H1 (cell line): ENCODE measurements at regions not wholly inside any gene's neighbourhood (a gene's known extent, or its start where the extent isn't known, plus 50 kb on each side); places are given as distances from the start of the nearest gene placed in this dataset.

ENCODE experiments used
- CTCF ChIA-PET: fragments of 300-600 bp; sonication (Branson Sonifier 250); formaldehyde crosslinking; loops from one replicate; lab custom pipeline; 2021; ENCODE audit not compliant: partially characterized antibody; lab: Charles Lee
- POLR2A ChIA-PET: fragments of 300-600 bp; sonication (Branson Sonifier 250); formaldehyde crosslinking; loops from one replicate; lab custom pipeline; 2021; ENCODE audit warnings: inconsistent platforms; ENCODE audit not compliant: partially characterized antibody; lab: Charles Lee
- DNase-seq, 2 experiments: peaks; one replicate each; pipeline versions ENCODE4 v3.0.0 to v3.0.0-alpha.2; 2010 to 2022; ENCODE audit warnings: low spot score in 2 of 2, low read depth in 1 of 2, mixed read lengths in 1 of 2
- FAIRE-seq: peaks from 2 replicates; lab custom pipeline; 2011; peaks lifted over from hg19 to GRCh38; lab: Jason Lieb, UNC
- H2AFZ ChIP-seq: 2 replicates; pipeline ENCODE4 v1.8.1; 2012; ENCODE audit warnings: low read length, inconsistent platforms
- H2AK5ac ChIP-seq: 2 replicates; pipeline ENCODE4 v1.6.1; 2013; ENCODE audit warnings: low read depth, low read length
- H2BK120ac ChIP-seq: replicated peaks from 2 replicates; pipeline ENCODE3; 2013; ENCODE audit warnings: low read depth, low read length, inconsistent platforms
- H2BK12ac ChIP-seq: 2 replicates; pipeline ENCODE4 v1.6.1; 2013; ENCODE audit warnings: low read depth, low read length
- H2BK15ac ChIP-seq: 2 replicates; pipeline ENCODE4 v1.6.1; 2013; ENCODE audit warnings: low read length
- H2BK20ac ChIP-seq: 2 replicates; pipeline ENCODE4 v1.6.1; 2013; ENCODE audit warnings: low read length
- H2BK5ac ChIP-seq: 2 replicates; pipeline ENCODE4 v1.6.1; 2013; ENCODE audit warnings: low read depth, low read length
- H3K14ac ChIP-seq: 2 replicates; pipeline ENCODE4 v1.6.1; 2013; ENCODE audit warnings: inconsistent platforms; ENCODE audit not compliant: insufficient read length
- H3K18ac ChIP-seq: 2 replicates; pipeline ENCODE4 v1.6.1; 2013; ENCODE audit warnings: low read length; ENCODE audit errors: extremely low read depth
- H3K23ac ChIP-seq: 2 replicates; pipeline ENCODE4 v1.6.1; 2013; ENCODE audit warnings: inconsistent platforms; ENCODE audit not compliant: insufficient read length
- H3K23me2 ChIP-seq: 2 replicates; pipeline ENCODE4 v1.6.1; 2013; ENCODE audit warnings: low read depth, low read length
- H3K27ac ChIP-seq: 2 replicates; pipeline ENCODE4 v1.6.1; 2011; ENCODE audit warnings: low read depth, low read length, inconsistent platforms
- H3K27me3 ChIP-seq, 4 experiments: replicated peaks in 1 of 4; 1 replicate in 1 of 4; 2 replicates in 3 of 4; pipeline versions ENCODE4 v1.6.1 to v1.8.1; 2011 to 2013; ENCODE audit warnings: low read length in 3 of 4, mild to moderate bottlenecking in 3 of 4, inconsistent platforms in 2 of 4, mixed read lengths in 2 of 4, moderate library complexity in 1 of 4; ENCODE audit not compliant: control insufficient read depth in 3 of 4, insufficient read depth in 3 of 4; ENCODE audit errors: extremely low read depth in 1 of 4
- H3K36me3 ChIP-seq, 4 experiments: 2 replicates each; pipeline versions ENCODE4 v1.6.1 to v1.8.1; 2011 to 2013; ENCODE audit warnings: mild to moderate bottlenecking in 4 of 4, low read length in 3 of 4, moderate library complexity in 2 of 4, control low read depth in 1 of 4, inconsistent platforms in 1 of 4; ENCODE audit not compliant: insufficient read depth in 4 of 4, control insufficient read depth in 2 of 4
- H3K4ac ChIP-seq: replicated peaks from 2 replicates; pipeline ENCODE3; 2013; ENCODE audit warnings: low read length, low read depth, mixed read lengths, inconsistent platforms; ENCODE audit not compliant: insufficient read length
- H3K4me1 ChIP-seq, 4 experiments: replicated peaks in 1 of 4; 1 replicate in 1 of 4; 2 replicates in 3 of 4; pipeline versions ENCODE4 v1.6.1 to v1.8.1; 2011 to 2013; ENCODE audit warnings: low read length in 3 of 4, inconsistent platforms in 2 of 4, mixed read lengths in 1 of 4; ENCODE audit not compliant: insufficient read depth in 4 of 4, control insufficient read depth in 3 of 4
- H3K4me2 ChIP-seq, 2 experiments: 2 replicates each; pipeline versions ENCODE4 v1.6.1 to v1.8.1; 2011 to 2013; ENCODE audit warnings: low read depth in 2 of 2, low read length in 2 of 2, control low read depth in 1 of 2, inconsistent platforms in 1 of 2, mild to moderate bottlenecking in 1 of 2; ENCODE audit not compliant: insufficient read depth in 1 of 2
- H3K4me3 ChIP-seq, 4 experiments: fragments of 200-600, 300-600 bp in 1 of 4; sonication (generic), shearing (Covaris generic), sonication (Bioruptor Twin) in 1 of 4; 2 replicates each; pipeline versions ENCODE4 v1.5.1 to v1.8.1; 2011 to 2016; ENCODE audit warnings: low read length in 4 of 4, low read depth in 3 of 4, control low read depth in 2 of 4, inconsistent platforms in 2 of 4, mild to moderate bottlenecking in 2 of 4, mixed read lengths in 1 of 4, moderate library complexity in 1 of 4; ENCODE audit not compliant: insufficient read depth in 2 of 4; ENCODE audit errors: extremely low read depth in 1 of 4
- H3K56ac ChIP-seq: replicated peaks from 2 replicates; pipeline ENCODE3; 2013; ENCODE audit warnings: low read depth, mild to moderate bottlenecking, mixed read lengths, low read length, inconsistent platforms; ENCODE audit not compliant: insufficient read length
- H3K79me1 ChIP-seq: 2 replicates; pipeline ENCODE4 v1.6.1; 2013; ENCODE audit warnings: low read depth, low read length, control low read depth
- H3K79me2 ChIP-seq, 2 experiments: 2 replicates each; pipeline versions ENCODE4 v1.6.1 to v1.8.1; 2012 to 2013; ENCODE audit warnings: low read length in 2 of 2, mild to moderate bottlenecking in 2 of 2, inconsistent platforms in 1 of 2; ENCODE audit not compliant: insufficient read depth in 2 of 2, control insufficient read depth in 1 of 2
- H3K9ac ChIP-seq, 4 experiments: replicated peaks in 1 of 4; 1 replicate in 1 of 4; 2 replicates in 3 of 4; pipeline versions ENCODE4 v1.6.1 to v1.8.1; 2011 to 2013; ENCODE audit warnings: low read depth in 3 of 4, low read length in 3 of 4, control low read depth in 2 of 4, mild to moderate bottlenecking in 2 of 4, moderate library complexity in 2 of 4, inconsistent platforms in 1 of 4; ENCODE audit errors: extremely low read depth in 1 of 4
- H3K9me3 ChIP-seq, 2 experiments: 2 replicates each; pipeline versions ENCODE4 v1.6.1 to v1.8.1; 2012 to 2013; ENCODE audit warnings: mild to moderate bottlenecking in 2 of 2, moderate library complexity in 2 of 2, control low read depth in 1 of 2, inconsistent platforms in 1 of 2, low read depth in 1 of 2, low read length in 1 of 2, mixed read lengths in 1 of 2; ENCODE audit not compliant: insufficient read depth in 2 of 2
- H4K20me1 ChIP-seq, 2 experiments: replicated peaks in 1 of 2; 2 replicates each; pipeline versions ENCODE3 to v1.8.1; 2011 to 2013; ENCODE audit warnings: inconsistent platforms in 2 of 2, low read length in 2 of 2, mild to moderate bottlenecking in 1 of 2; ENCODE audit not compliant: insufficient read depth in 2 of 2, control insufficient read depth in 1 of 2
- H4K5ac ChIP-seq: 2 replicates; pipeline ENCODE4 v1.6.1; 2013; ENCODE audit warnings: low read length, low read depth, mixed read lengths, inconsistent platforms; ENCODE audit not compliant: insufficient read length
- H4K8ac ChIP-seq: 2 replicates; pipeline ENCODE4 v1.8.0; 2013; ENCODE audit warnings: mild to moderate bottlenecking, moderate library complexity, low read length, inconsistent platforms; ENCODE audit not compliant: insufficient read depth; ENCODE audit errors: extremely low read depth
- H4K91ac ChIP-seq: replicated peaks from 2 replicates; pipeline ENCODE3; 2013; ENCODE audit warnings: low read length, mixed read lengths, inconsistent platforms; ENCODE audit not compliant: insufficient read length
- ASH2L ChIP-seq: fragments of 200-600, 300-600 bp; sonication (generic); IDR thresholded peaks from one replicate; pipeline ENCODE4 v1.7.1; 2017; ENCODE audit warnings: low read length
- BACH1 ChIP-seq: IDR thresholded peaks from 2 replicates; pipeline ENCODE4 v1.6.1; 2012; ENCODE audit warnings: low read length, improper control_type of control experiment
- CHD2 ChIP-seq: IDR thresholded peaks from 2 replicates; pipeline ENCODE4 v1.6.1; 2012; ENCODE audit warnings: low read length, improper control_type of control experiment
- EP300 ChIP-seq, 2 experiments: IDR thresholded peaks; 1 replicate in 1 of 2; 2 replicates in 1 of 2; pipeline ENCODE4 v1.6.1; 2011 to 2012; ENCODE audit warnings: low read depth in 2 of 2, low read length in 2 of 2, mild to moderate bottlenecking in 2 of 2, borderline replicate concordance in 1 of 2, inconsistent platforms in 1 of 2, moderate library complexity in 1 of 2
- GABPA ChIP-seq: IDR thresholded peaks from 2 replicates; pipeline ENCODE4 v1.6.1; 2011; ENCODE audit warnings: mild to moderate bottlenecking, low read length, moderate library complexity, borderline replicate concordance; ENCODE audit not compliant: insufficient read depth
- KDM1A ChIP-seq: fragments of 200-600, 300-600 bp; sonication (generic); IDR thresholded peaks from 2 replicates; pipeline ENCODE4 v1.7.1; 2016; ENCODE audit warnings: mild to moderate bottlenecking, low read length, borderline replicate concordance
- MAFK ChIP-seq: IDR thresholded peaks from 2 replicates; pipeline ENCODE4 v1.6.1; 2012; ENCODE audit warnings: low read depth, mild to moderate bottlenecking, improper control_type of control experiment, low read length
- SIN3A ChIP-seq, 2 experiments: IDR thresholded peaks in 1 of 2; conservative IDR thresholded peaks in 1 of 2; 2 replicates each; pipeline ENCODE4 v1.6.1; 2011 to 2012; ENCODE audit warnings: low read length in 2 of 2, improper control_type of control experiment in 1 of 2, low read depth in 1 of 2, mild to moderate bottlenecking in 1 of 2
- SIRT6 ChIP-seq: IDR thresholded peaks from one replicate; pipeline ENCODE4 v1.7.1; 2012; ENCODE audit warnings: low read length, inconsistent platforms
- SIX5 ChIP-seq: IDR thresholded peaks from 2 replicates; pipeline ENCODE4 v1.6.1; 2011; ENCODE audit warnings: mild to moderate bottlenecking, low read depth, low read length
- SP1 ChIP-seq: IDR thresholded peaks from 2 replicates; pipeline ENCODE4 v1.6.1; 2011; ENCODE audit warnings: low read depth, low read length
- SUZ12 ChIP-seq: fragments of 200-600 bp; sonication (generic); IDR thresholded peaks from 2 replicates; pipeline ENCODE4 v1.6.1; 2012; ENCODE audit warnings: mild to moderate bottlenecking, inconsistent platforms, low read length, moderate library complexity, mixed read lengths
- TBP ChIP-seq: IDR thresholded peaks from 2 replicates; pipeline ENCODE4 v1.6.1; 2011; ENCODE audit warnings: low read depth, low read length, improper control_type of control experiment
- TEAD4 ChIP-seq: IDR thresholded peaks from 2 replicates; pipeline ENCODE4 v1.6.1; 2012; ENCODE audit warnings: low read depth, low read length, inconsistent platforms, mixed read lengths
- YY1 ChIP-seq: IDR thresholded peaks from 2 replicates; pipeline ENCODE4 v1.6.1; 2011; ENCODE audit warnings: low read depth, mild to moderate bottlenecking, low read length
- WGBS, 2 experiments: shearing (Covaris generic) in 1 of 2; methylation state at CpG; one replicate each; pipeline versions ENCODE4 v1.1.6 to v1.1.7; 2013 to 2015; ENCODE audit warnings: low lambda C conversion rate in 2 of 2, mixed read lengths in 2 of 2, inconsistent platforms in 1 of 2, low coverage in 1 of 2, missing lambda C conversion rate in 1 of 2; ENCODE audit not compliant: insufficient replicate concordance in 2 of 2, insufficient coverage in 1 of 2, insufficient read length in 1 of 2; ENCODE audit errors: extremely low coverage in 1 of 2, missing lambda C conversion rate in 1 of 2; 5-methylcytosine and 5-hydroxymethylcytosine counted together

DNA sequence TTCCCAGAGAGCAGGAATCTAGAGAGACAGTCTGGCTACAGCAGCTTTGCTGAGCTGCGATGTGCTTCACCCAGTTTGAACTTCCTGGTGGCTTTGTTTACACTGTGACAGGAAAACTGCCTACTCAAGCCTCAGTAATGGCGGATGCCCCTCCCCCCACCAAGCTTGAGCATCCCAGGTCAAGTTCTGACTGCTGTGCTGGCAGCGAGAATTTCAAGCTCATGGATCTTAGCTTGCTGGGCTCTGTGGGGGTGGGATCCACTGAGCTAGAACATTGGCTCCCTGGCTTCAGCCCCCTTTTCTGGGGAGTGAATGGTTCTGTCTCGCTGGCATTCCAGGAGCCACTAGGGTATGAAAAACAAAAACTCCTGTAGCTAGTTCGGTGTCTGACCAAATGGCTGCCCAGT is 91.0 kb upstream of the ESR1 start:
- POLR2A ChIA-PET: no interaction called here
- no peak overlapping the region; a peak in 1 of 4 replicates for H3K4me2 ChIP-seq
- peak in 1 of 2 experiments; percentile 60 for DNase-seq
- no peak for TF ChIP-seq SIX5
- 0 out of 2 replicates have a peak, but pooled peaks have one; percentile 6 for TF ChIP-seq TEAD4
- no peak for TF ChIP-seq SIN3A (conservative IDR thresholded peaks at IDR 0.05 in 1 of 2, IDR thresholded peaks at IDR 0.05 in 1 of 2; ENCODE audit: low read depth in 1 of 2, low read length in 2 of 2)
- TF ChIP-seq KDM1A: no peak
- 0 out of 2 replicates have a peak, but pooled peaks have one; percentile 12 for TF ChIP-seq TBP
- TF ChIP-seq EP300 (IDR thresholded peaks at IDR 0.05; ENCODE audit: borderline replicate concordance in 1 of 2, low read depth in 2 of 2, low read length in 2 of 2): peak in 1 of 2 experiments; percentile 42; a peak in 1 of 3 replicates
- peak; percentile 39 for TF ChIP-seq ASH2L
- TF ChIP-seq BACH1: 0 out of 2 replicates have a peak, but pooled peaks have one; percentile 23
- TF ChIP-seq SP1: peak; percentile 55; the same call in 1 of the 2 replicates
- no peak for TF ChIP-seq SUZ12
- TF ChIP-seq GABPA: no peak
- 0 out of 2 replicates have a peak, but pooled peaks have one; percentile 31 for TF ChIP-seq MAFK
- peak; percentile 88 for TF ChIP-seq YY1
- no peak for TF ChIP-seq CHD2
- no peak for TF ChIP-seq SIRT6

More for the DNA sequence above, 91.0 kb upstream of the ESR1 start:
- peaks cover 0 to 5% (median 4%) of the 10 kb centered on the region in 4 experiments; a peak in 3 of 7 replicates for H3K4me1 ChIP-seq
- no peak overlapping the region for H2AK5ac ChIP-seq
- H2BK5ac ChIP-seq: peak overlapping the region; percentile 35; the same call in 1 of the 2 replicates
- no peak overlapping the region for H3K4ac ChIP-seq
- H3K18ac ChIP-seq: no peak overlapping the region
- 86% methylated on average over 5 of the region's 5 CpGs; no CpG with 5 or more reads in 1 of the 2 experiments for WGBS, 2 experiments
- FAIRE-seq: peak; percentile 19
- H3K14ac ChIP-seq: no peak overlapping the region
- H2AFZ ChIP-seq: peak overlapping the region; percentile 99
- no peak overlapping the region for H2BK120ac ChIP-seq
- no peak overlapping the region for H4K91ac ChIP-seq
- no peak overlapping the region for H3K56ac ChIP-seq
- H3K79me2 ChIP-seq: no peaks in the 10 kb centered on the region
- H4K20me1 ChIP-seq: no peaks in the 10 kb centered on the region
- H3K79me1 ChIP-seq: no peaks in the 10 kb centered on the region
- peak overlapping the region; percentile 85; the same call in 1 of the 2 replicates for H4K8ac ChIP-seq
- no peak overlapping the region for H2BK20ac ChIP-seq
- no peaks in the 10 kb centered on the region for H3K36me3 ChIP-seq
- H3K27me3 ChIP-seq: no peaks in the 10 kb centered on the region
- CTCF ChIA-PET: interaction anchor here (0.6 to 1.4 kb wide), 7 partner anchors 10 to 585 kb away, joined by 3 to 5 read pairs (median 3); no protein-coding TSS in a partner anchor
- H3K4me3 ChIP-seq: no peak overlapping the region
- no peak overlapping the region for H4K5ac ChIP-seq
- no peaks in the 10 kb centered on the region for H3K23me2 ChIP-seq
- H3K9me3 ChIP-seq: no peaks in the 10 kb centered on the region
- no peak overlapping the region for H2BK12ac ChIP-seq
- no peak overlapping the region; a peak in 1 of 7 replicates for H3K9ac ChIP-seq
- no peak overlapping the region; the same call in 1 of the 2 replicates for H2BK15ac ChIP-seq
- no peak overlapping the region for H3K23ac ChIP-seq
- H3K27ac ChIP-seq: no peak overlapping the region
